Endothelial cell of umbilical vein (primary cell): ENCODE measurements at regions not wholly inside any gene's neighbourhood (a gene's known extent, or its start where the extent isn't known, plus 50 kb on each side); places are given as distances from the start of the nearest gene placed in this dataset.

ENCODE experiments used
- BruUV-seq: library from RNA; stranded (reverse); fragments of 400-500 nt; replicated peaks from 2 replicates; lab custom pipeline; 2021; lab: Mats Ljungman, UMichigan
- CTCF ChIA-PET: fragments of 300-600, 350-600 bp; sonication (Branson Sonifier 250); formaldehyde crosslinking; loops from one replicate; lab custom pipeline; 2021; ENCODE audit warnings: antibody characterized with exemption, inconsistent platforms; lab: Charles Lee
- POLR2A ChIA-PET: fragments of 300-600, 350-600 bp; sonication (Branson Sonifier 250); formaldehyde crosslinking; loops from one replicate; lab custom pipeline; 2021; ENCODE audit warnings: antibody characterized with exemption, inconsistent platforms; lab: Charles Lee
- DNase-seq: peaks from one replicate; pipeline ENCODE4 v3.0.0-alpha.2; 2011; ENCODE audit warnings: low read depth, low spot score
- FAIRE-seq: peaks from 2 replicates; lab custom pipeline; 2011; peaks lifted over from hg19 to GRCh38; lab: Jason Lieb, UNC
- H2AFZ ChIP-seq: 2 replicates; pipeline ENCODE4 v1.6.0; 2012; ENCODE audit warnings: low read depth, low read length, control low read depth, inconsistent platforms
- H3K27ac ChIP-seq: 2 replicates; pipeline ENCODE4 v1.5.1; 2011; ENCODE audit warnings: low read depth, mild to moderate bottlenecking, control low read depth, low read length, moderate library complexity; ENCODE audit not compliant: insufficient read depth
- H3K27me3 ChIP-seq, 2 experiments: 2 replicates each; pipeline versions ENCODE4 v1.6.0 to v1.6.1; 2011; ENCODE audit warnings: low read length in 2 of 2, mixed read lengths in 1 of 2; ENCODE audit not compliant: control insufficient read depth in 2 of 2, insufficient read depth in 2 of 2
- H3K36me3 ChIP-seq, 2 experiments: 2 replicates in 1 of 2; 3 replicates in 1 of 2; pipeline ENCODE4 v1.5.1; 2011; ENCODE audit warnings: low read length in 2 of 2, mild to moderate bottlenecking in 1 of 2, moderate library complexity in 1 of 2; ENCODE audit not compliant: control insufficient read depth in 2 of 2, insufficient read depth in 2 of 2; ENCODE audit errors: extremely low read depth in 1 of 2
- H3K4me1 ChIP-seq: 3 replicates; pipeline ENCODE4 v1.5.1; 2011; ENCODE audit warnings: mild to moderate bottlenecking, low read length; ENCODE audit not compliant: control insufficient read depth, insufficient read depth; ENCODE audit errors: extremely low read depth
- H3K4me2 ChIP-seq: 2 replicates; pipeline ENCODE4 v1.6.1; 2011; ENCODE audit warnings: low read length, control low read depth, mixed read lengths; ENCODE audit not compliant: insufficient read depth
- H3K4me3 ChIP-seq, 3 experiments: fragments of 200-600 bp in 1 of 3; sonication (generic), shearing (Covaris generic) in 1 of 3; replicated peaks in 1 of 3; 2 replicates each; pipeline ENCODE4 v1.5.1; 2011 to 2016; ENCODE audit warnings: control low read depth in 3 of 3, low read length in 3 of 3, mild to moderate bottlenecking in 2 of 3, inconsistent platforms in 1 of 3, low read depth in 1 of 3, moderate library complexity in 1 of 3; ENCODE audit not compliant: insufficient read depth in 1 of 3
- H3K79me2 ChIP-seq: 2 replicates; pipeline ENCODE4 v1.6.0; 2012; ENCODE audit warnings: low read length, inconsistent platforms; ENCODE audit not compliant: control insufficient read depth, insufficient read depth
- H3K9ac ChIP-seq: replicated peaks from 2 replicates; pipeline ENCODE3; 2011; ENCODE audit warnings: low read length, control low read depth; ENCODE audit not compliant: insufficient read depth; ENCODE audit errors: extremely low read depth
- H3K9me1 ChIP-seq: replicated peaks from 3 replicates; pipeline ENCODE4 v1.6.0; 2011; ENCODE audit warnings: mild to moderate bottlenecking, low read length; ENCODE audit not compliant: control insufficient read depth, insufficient read depth; ENCODE audit errors: extremely low read depth
- H3K9me3 ChIP-seq: replicated peaks from 2 replicates; pipeline ENCODE4 v1.5.1; 2012; ENCODE audit warnings: low read length, inconsistent platforms; ENCODE audit not compliant: control insufficient read depth, insufficient read depth
- H4K20me1 ChIP-seq: replicated peaks from 2 replicates; pipeline ENCODE3; 2011; ENCODE audit warnings: mild to moderate bottlenecking, low read length; ENCODE audit not compliant: control insufficient read depth, insufficient read depth; ENCODE audit errors: extremely low read depth
- CTCF ChIP-seq, 2 donors: IDR thresholded peaks; 1 replicate in 1 of 2; 2 replicates in 1 of 2; pipeline ENCODE4 v1.5.1; 2011; ENCODE audit warnings: low read length in 2 of 2, mild to moderate bottlenecking in 2 of 2, moderate library complexity in 2 of 2, control low read depth in 1 of 2, inconsistent platforms in 1 of 2, low read depth in 1 of 2; ENCODE audit not compliant: insufficient read depth in 1 of 2; ENCODE audit errors: extremely low read depth in 1 of 2
- EZH2 ChIP-seq: IDR thresholded peaks from 2 replicates; pipeline ENCODE4 v1.6.1; 2012; ENCODE audit warnings: borderline replicate concordance, low read depth, mild to moderate bottlenecking, moderate library complexity, low read length, inconsistent platforms; ENCODE audit not compliant: severe bottlenecking
- FOS ChIP-seq: IDR thresholded peaks from 2 replicates; pipeline ENCODE4 v1.6.1; 2011; ENCODE audit warnings: mild to moderate bottlenecking, low read length, moderate library complexity, borderline replicate concordance; ENCODE audit not compliant: insufficient read depth
- GATA2 ChIP-seq: IDR thresholded peaks from 2 replicates; pipeline ENCODE4 v1.7.0; 2011; ENCODE audit warnings: low read depth, mild to moderate bottlenecking, moderate library complexity, mixed read lengths, low read length; ENCODE audit not compliant: insufficient read length, insufficient read depth
- JUN ChIP-seq: IDR thresholded peaks from 2 replicates; pipeline ENCODE4 v1.6.1; 2011; ENCODE audit warnings: borderline replicate concordance, low read depth; ENCODE audit not compliant: insufficient read length, insufficient read depth
- MAX ChIP-seq: IDR thresholded peaks from 2 replicates; pipeline ENCODE4 v1.6.1; 2011; ENCODE audit not compliant: insufficient read depth, insufficient read length
- MYC ChIP-seq: IDR thresholded peaks from one replicate; pipeline ENCODE4 v1.6.1; 2011; ENCODE audit warnings: mild to moderate bottlenecking, low read depth, low read length
- POLR2A ChIP-seq: IDR thresholded peaks from 2 replicates; pipeline ENCODE4 v1.6.1; 2012; ENCODE audit warnings: low read depth, mild to moderate bottlenecking, control low read depth, low read length
- POLR2AphosphoS5 ChIP-seq: IDR thresholded peaks from 2 replicates; pipeline ENCODE4 v1.6.1; 2012; ENCODE audit warnings: low read depth, mild to moderate bottlenecking, control low read depth, low read length, moderate library complexity; ENCODE audit not compliant: insufficient read depth
- dilution Hi-C: fragments of 300-500 bp; cut with MboI; formaldehyde crosslinking; loops from one replicate; pipeline ENCODE4 v1.15.0; 2019; ENCODE audit warnings: low sequenced_read_pairs; ENCODE audit not compliant: extremely low pct_ligation_motif_present
- intact Hi-C: fragments of 100-400 bp; cut with micrococcal nuclease; formaldehyde crosslinking; loops from one replicate; pipeline ENCODE4 v1.10.0; 2022

GRCh38 chr3:18224426-18224825 is 200.7 kb downstream of the SATB1 start:
- FAIRE-seq (no peak), DNase-seq (no peak)
- Histone ChIP-seq H3K36me3 (no peaks in the 10 kb centered on the region), H4K20me1 (no peaks in the 10 kb centered on the region), H3K4me3 (no peak overlapping the region), H3K9ac (no peak overlapping the region), H3K9me3 (no peaks in the 10 kb centered on the region), H3K4me1 (no peaks in the 10 kb centered on the region), H3K27ac (no peak overlapping the region), H3K4me2 (no peak overlapping the region), H3K79me2 (no peaks in the 10 kb centered on the region), H3K9me1 (no peaks in the 10 kb centered on the region), H3K27me3 (no peaks in the 10 kb centered on the region), H2AFZ (no peak overlapping the region)
- POLR2A ChIA-PET = no interaction called here
- dilution Hi-C loops (no loop called here), intact Hi-C loops (no loop called here)
- TF ChIP-seq MYC (no peak), EZH2 (no peak), MAX (no peak), POLR2A (no peak), JUN (no peak), POLR2AphosphoS5 (no peak), CTCF (IDR thresholded peaks at IDR 0.05; ENCODE audit: extremely low read depth in 1 of 2, insufficient read depth in 1 of 2, low read depth in 1 of 2, low read length in 2 of 2) (no peak), FOS (no peak), GATA2 (no peak)
- CTCF ChIA-PET = no interaction called here
- BruUV-seq = no TSS peak
